GM12872 (cell line): ENCODE measurements at regions not wholly inside any gene's neighbourhood (a gene's known extent, or its start where the extent isn't known, plus 50 kb on each side); places are given as distances from the start of the nearest gene placed in this dataset.

Source experiments
- TF ChIP-seq, protein P1 (sequence below): IDR thresholded peaks from 3 replicates; pipeline ENCODE4 v1.5.1; 2011; ENCODE audit warnings: low read depth, mild to moderate bottlenecking, low read length, moderate library complexity; ENCODE audit not compliant: insufficient read depth

DNA sequence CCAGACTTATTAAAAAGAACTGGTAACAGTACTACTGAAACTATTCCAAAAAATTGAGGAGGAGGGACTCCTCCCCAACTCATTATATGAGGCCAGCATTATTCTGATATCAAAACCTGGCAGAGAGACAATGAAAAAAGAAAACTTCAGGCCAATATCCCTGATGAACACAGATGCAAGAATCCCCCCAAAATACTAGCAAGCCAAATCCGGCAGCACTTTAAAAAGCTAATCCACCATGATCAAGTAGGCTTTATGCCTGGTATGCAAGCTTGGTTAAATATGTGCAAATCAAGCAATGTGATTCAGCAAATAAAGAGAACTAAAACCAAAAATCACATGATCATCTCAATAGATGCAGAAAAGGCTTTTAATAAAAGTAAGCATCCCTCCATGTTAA lies 2271.0 kb upstream of the C9orf72 start:
- TF ChIP-seq, protein P1, sequence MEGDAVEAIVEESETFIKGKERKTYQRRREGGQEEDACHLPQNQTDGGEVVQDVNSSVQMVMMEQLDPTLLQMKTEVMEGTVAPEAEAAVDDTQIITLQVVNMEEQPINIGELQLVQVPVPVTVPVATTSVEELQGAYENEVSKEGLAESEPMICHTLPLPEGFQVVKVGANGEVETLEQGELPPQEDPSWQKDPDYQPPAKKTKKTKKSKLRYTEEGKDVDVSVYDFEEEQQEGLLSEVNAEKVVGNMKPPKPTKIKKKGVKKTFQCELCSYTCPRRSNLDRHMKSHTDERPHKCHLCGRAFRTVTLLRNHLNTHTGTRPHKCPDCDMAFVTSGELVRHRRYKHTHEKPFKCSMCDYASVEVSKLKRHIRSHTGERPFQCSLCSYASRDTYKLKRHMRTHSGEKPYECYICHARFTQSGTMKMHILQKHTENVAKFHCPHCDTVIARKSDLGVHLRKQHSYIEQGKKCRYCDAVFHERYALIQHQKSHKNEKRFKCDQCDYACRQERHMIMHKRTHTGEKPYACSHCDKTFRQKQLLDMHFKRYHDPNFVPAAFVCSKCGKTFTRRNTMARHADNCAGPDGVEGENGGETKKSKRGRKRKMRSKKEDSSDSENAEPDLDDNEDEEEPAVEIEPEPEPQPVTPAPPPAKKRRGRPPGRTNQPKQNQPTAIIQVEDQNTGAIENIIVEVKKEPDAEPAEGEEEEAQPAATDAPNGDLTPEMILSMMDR, result no peak

DNA sequence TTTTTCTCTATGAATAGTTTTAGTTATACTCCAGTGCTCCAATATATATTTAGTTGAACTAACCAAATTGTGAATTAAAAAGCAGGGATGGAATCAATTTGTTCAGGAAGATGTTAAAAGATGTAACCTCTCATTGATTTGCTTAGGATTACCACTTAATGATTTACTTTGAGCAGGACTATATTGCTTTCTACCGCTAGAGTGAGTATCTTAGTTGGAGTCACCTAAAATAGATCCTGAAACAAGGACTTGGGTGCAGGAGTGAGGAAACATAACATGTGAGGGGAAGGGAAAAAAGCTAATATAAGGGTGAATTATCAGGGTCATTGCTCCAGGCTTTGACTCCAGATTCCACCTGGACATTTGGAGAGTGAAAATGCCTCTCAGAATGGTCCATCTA lies 2277.4 kb upstream of the C9orf72 start:
- TF ChIP-seq, protein P1, result no peak; the same call in 2 of the 3 replicates

DNA sequence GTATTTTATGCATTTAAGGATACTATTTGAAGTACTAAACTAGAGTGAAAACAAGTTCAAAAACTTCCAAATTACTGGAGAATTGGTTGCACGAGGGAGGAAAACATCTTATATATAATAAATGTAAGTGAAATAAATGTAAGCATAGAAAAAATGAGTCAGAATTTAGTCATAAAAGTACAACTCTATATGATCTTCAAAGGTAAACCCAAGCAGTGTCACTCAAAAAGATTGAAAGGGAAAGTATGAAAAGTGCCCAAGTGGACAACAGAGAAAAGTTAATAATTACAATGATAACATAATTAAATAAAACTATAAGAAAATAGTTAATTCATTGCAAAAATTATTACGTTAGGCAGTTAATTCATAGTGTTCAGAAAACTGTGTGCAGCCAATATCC lies 2288.5 kb upstream of the C9orf72 start:
- TF ChIP-seq, protein P1, result no peak

DNA sequence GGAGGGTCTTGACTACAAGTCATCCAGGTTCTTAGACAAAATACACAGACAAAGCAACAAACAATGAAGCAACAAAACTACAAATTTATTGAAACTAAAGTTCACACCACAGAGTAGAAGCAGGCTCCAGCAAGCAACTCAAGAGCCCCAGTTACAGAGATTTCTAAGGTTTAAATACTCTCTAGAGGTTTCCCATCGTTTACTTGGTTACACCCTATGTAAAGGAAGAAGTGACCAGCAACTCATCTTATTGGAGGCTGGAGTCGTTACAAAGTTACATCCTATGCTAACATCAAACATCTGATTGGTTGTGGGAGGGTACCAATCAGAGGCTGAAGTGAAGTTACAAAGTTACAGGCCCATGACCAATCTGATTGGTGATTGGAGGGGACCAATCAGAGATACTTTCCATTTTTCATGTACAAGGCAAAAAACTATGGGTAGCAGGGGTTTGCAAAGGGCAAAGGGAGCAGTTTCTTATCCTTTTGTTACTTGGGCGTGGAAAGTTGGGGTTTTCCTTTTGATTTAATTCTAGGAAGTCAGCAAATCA lies 2292.6 kb upstream of the C9orf72 start:
- TF ChIP-seq, protein P1, result no peak

DNA sequence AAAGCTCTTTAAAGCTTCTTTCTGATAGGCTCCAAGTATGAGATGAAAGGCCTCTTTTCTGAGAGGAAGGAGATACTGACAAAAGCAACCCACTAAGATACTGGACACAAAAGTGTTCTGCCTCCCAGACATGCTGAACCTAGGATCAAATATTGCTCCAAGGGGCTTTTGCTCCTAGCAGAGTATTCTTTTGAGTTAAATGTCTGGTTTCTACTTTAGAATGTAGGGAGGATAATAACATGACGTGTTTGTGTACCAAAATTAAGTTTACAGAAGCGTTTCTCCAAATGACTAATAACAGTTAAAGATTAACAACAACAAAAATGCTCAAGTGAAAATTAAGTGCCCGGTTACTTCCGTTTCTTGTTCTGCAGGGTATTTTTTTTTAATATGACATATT lies 2293.3 kb upstream of the C9orf72 start:
- TF ChIP-seq, protein P1, result no peak

DNA sequence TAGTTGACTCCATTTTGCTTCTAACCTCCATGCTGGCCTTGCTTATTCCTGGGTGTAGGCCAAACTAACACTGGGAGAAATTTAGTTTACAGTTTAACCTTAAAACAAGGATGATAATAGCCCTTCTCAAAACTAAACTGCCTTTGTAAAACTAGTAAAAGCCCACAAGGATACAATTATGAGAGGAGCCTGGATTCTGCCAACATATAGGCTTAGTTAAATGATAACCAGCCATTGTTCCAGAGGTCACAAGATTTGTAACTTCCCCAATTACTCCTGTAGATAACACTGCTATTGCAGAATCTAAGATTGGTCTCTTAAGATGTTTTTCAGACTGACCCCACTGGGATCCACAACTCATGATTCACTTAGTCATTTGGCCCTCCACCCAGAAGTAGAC lies 2300.3 kb upstream of the C9orf72 start:
- TF ChIP-seq, protein P1, result no peak

DNA sequence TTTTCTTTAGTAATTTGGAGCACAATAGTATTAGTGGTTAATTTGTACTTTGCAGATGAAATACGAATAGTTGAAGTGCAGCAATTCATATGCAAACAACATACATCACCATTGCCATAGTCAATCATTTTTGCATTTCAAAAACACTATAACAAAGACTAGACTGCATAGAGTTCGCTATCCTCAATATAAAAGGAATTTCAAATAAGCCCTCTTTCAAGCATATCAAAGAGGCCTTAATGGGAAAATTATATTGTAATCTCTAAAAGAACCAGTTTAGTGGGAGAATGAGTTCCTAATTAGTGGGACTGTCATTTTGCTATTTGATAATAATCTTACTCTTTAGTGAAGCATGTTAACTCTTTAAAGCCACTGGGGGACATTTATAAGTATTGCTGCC lies 2302.3 kb upstream of the C9orf72 start:
- TF ChIP-seq, protein P1, result no peak
